GM23338 (cell line): ENCODE measurements at regions not wholly inside any gene's neighbourhood (a gene's known extent, or its start where the extent isn't known, plus 50 kb on each side); places are given as distances from the start of the nearest gene placed in this dataset.

Source experiments
- CTCF ChIP-seq, 2 experiments: fragments of 200-600 bp in 1 of 2; sonication (generic) in 1 of 2; conservative IDR thresholded peaks; 2 replicates each; pipeline versions ENCODE4 v1.5.1 to v1.6.1; 2016 to 2017; ENCODE audit warnings: antibody characterized with exemption in 2 of 2, low read depth in 2 of 2, mild to moderate bottlenecking in 2 of 2, moderate library complexity in 1 of 2
- STAT1 ChIP-seq: IDR thresholded peaks from one replicate; pipeline ENCODE4 v1.6.1; 2016; ENCODE audit warnings: antibody characterized with exemption; ENCODE audit not compliant: unreplicated experiment

GRCh38 chr6:19723545-19723944, 113.6 kb upstream of the ID4 start:
- TF ChIP-seq CTCF (conservative IDR thresholded peaks at IDR 0.05; ENCODE audit: low read depth in 2 of 2) (no peak), STAT1 (no peak)
